Uterus (tissue), 2 donors: ENCODE measurements at regions not wholly inside any gene's neighbourhood (a gene's known extent, or its start where the extent isn't known, plus 50 kb on each side); places are given as distances from the start of the nearest gene placed in this dataset.

Experiments
- POLR2A ChIP-seq, 2 donors: fragments of 450-650 bp; IDR thresholded peaks; one replicate each; pipeline ENCODE4 v1.6.1; 2016; ENCODE audit warnings: antibody characterized with exemption in 2 of 2, mild to moderate bottlenecking in 1 of 2, moderate library complexity in 1 of 2
- TF ChIP-seq, protein P1 (sequence below), 4 experiments: fragments of 200-600 bp in 2 of 4; fragments of 450-650 bp in 2 of 4; sonication (generic) in 2 of 4; IDR thresholded peaks; one replicate each; pipeline ENCODE4 v1.5.1; 2016 to 2019; ENCODE audit warnings: antibody characterized with exemption in 4 of 4, mild to moderate bottlenecking in 2 of 4, moderate library complexity in 1 of 4

DNA sequence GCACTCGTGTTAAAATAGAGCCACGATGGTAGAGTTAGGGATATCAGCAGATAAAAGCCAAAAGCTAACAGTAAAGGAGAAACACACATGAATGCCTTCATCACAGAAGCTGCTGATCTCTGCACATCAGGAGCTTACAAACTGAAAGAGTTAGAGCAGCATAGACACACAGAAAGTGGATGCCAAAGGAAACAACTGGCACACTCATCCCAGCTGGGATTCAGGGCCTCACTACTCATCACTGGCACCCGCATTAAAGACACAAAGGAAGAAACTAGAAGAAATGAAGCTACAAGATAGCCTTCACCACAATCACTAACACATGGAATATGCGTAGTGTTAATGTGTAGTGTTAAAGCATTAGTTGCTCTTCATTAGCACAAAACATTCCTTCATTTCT lies 156.4 kb upstream of the TBL1X start:
- no peak for TF ChIP-seq POLR2A (IDR thresholded peaks at IDR 0.05)
- TF ChIP-seq, protein P1, sequence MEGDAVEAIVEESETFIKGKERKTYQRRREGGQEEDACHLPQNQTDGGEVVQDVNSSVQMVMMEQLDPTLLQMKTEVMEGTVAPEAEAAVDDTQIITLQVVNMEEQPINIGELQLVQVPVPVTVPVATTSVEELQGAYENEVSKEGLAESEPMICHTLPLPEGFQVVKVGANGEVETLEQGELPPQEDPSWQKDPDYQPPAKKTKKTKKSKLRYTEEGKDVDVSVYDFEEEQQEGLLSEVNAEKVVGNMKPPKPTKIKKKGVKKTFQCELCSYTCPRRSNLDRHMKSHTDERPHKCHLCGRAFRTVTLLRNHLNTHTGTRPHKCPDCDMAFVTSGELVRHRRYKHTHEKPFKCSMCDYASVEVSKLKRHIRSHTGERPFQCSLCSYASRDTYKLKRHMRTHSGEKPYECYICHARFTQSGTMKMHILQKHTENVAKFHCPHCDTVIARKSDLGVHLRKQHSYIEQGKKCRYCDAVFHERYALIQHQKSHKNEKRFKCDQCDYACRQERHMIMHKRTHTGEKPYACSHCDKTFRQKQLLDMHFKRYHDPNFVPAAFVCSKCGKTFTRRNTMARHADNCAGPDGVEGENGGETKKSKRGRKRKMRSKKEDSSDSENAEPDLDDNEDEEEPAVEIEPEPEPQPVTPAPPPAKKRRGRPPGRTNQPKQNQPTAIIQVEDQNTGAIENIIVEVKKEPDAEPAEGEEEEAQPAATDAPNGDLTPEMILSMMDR (IDR thresholded peaks at IDR 0.05): no peak
